Mesendoderm (in vitro differentiated cells): ENCODE measurements at regions not wholly inside any gene's neighbourhood (a gene's known extent, or its start where the extent isn't known, plus 50 kb on each side); places are given as distances from the start of the nearest gene placed in this dataset.

Experiments
- DNase-seq: peaks from one replicate; pipeline ENCODE4 v3.0.0; 2013
- H2AK5ac ChIP-seq: 2 replicates; pipeline ENCODE4 v1.6.1; 2013; ENCODE audit warnings: low read length, inconsistent platforms
- H2BK120ac ChIP-seq: 2 replicates; pipeline ENCODE4 v1.6.1; 2013; ENCODE audit warnings: low read depth, mild to moderate bottlenecking, low read length, moderate library complexity, mixed read lengths
- H2BK15ac ChIP-seq: replicated peaks from 2 replicates; pipeline ENCODE4 v1.6.1; 2013; ENCODE audit warnings: low read depth, mild to moderate bottlenecking, moderate library complexity
- H2BK5ac ChIP-seq: 2 replicates; pipeline ENCODE4 v1.6.1; 2013; ENCODE audit warnings: low read length, inconsistent platforms
- H3K18ac ChIP-seq: 2 replicates; pipeline ENCODE4 v1.6.1; 2013; ENCODE audit warnings: mild to moderate bottlenecking, low read length, mixed read lengths
- H3K23ac ChIP-seq: one replicate; pipeline ENCODE4 v1.6.1; 2013; ENCODE audit warnings: low read length
- H3K27ac ChIP-seq: 2 replicates; pipeline ENCODE4 v1.5.1; 2013; ENCODE audit warnings: low read depth, mild to moderate bottlenecking, inconsistent platforms, low read length, moderate library complexity
- H3K27me3 ChIP-seq: 2 replicates; pipeline ENCODE4 v1.6.1; 2013; ENCODE audit warnings: low read length, control low read depth, mild to moderate bottlenecking, inconsistent platforms; ENCODE audit not compliant: insufficient read depth, poor library complexity
- H3K36me3 ChIP-seq: 2 replicates; pipeline ENCODE4 v1.6.1; 2013; ENCODE audit warnings: low read length, inconsistent platforms; ENCODE audit not compliant: control insufficient read depth, insufficient read depth
- H3K4ac ChIP-seq: one replicate; pipeline ENCODE4 v1.6.1; 2013; ENCODE audit warnings: low read depth, mild to moderate bottlenecking, low read length, moderate library complexity
- H3K4me1 ChIP-seq: 2 replicates; pipeline ENCODE4 v1.6.1; 2013; ENCODE audit warnings: low read depth, low read length, inconsistent platforms; ENCODE audit not compliant: control insufficient read depth
- H3K4me2 ChIP-seq: 2 replicates; pipeline ENCODE4 v1.6.1; 2013; ENCODE audit warnings: low read length
- H3K4me3 ChIP-seq: 2 replicates; pipeline ENCODE4 v1.5.1; 2013; ENCODE audit warnings: mild to moderate bottlenecking, low read length
- H3K56ac ChIP-seq: one replicate; pipeline ENCODE4 v1.6.1; 2013; ENCODE audit warnings: low read length
- H3K79me1 ChIP-seq: 2 replicates; pipeline ENCODE4 v1.6.1; 2013; ENCODE audit warnings: low read length, inconsistent platforms
- H3K79me2 ChIP-seq: 2 replicates; pipeline ENCODE4 v1.6.1; 2013; ENCODE audit warnings: mild to moderate bottlenecking, low read length; ENCODE audit not compliant: control insufficient read depth, insufficient read depth
- H3K9ac ChIP-seq: 2 replicates; pipeline ENCODE4 v1.6.1; 2013; ENCODE audit warnings: low read length, inconsistent platforms
- H4K5ac ChIP-seq: one replicate; pipeline ENCODE4 v1.6.1; 2013; ENCODE audit warnings: low read length
- H4K8ac ChIP-seq: one replicate; pipeline ENCODE4 v1.6.1; 2013; ENCODE audit warnings: low read depth, mild to moderate bottlenecking, control low read depth, low read length, moderate library complexity
- WGBS: extraction: QIAGEN DNeasy Blood & Tissue Kit; methylation state at CpG from one replicate; pipeline ENCODE4 v1.1.7; 2013; ENCODE audit warnings: low lambda C conversion rate, missing lambda C conversion rate; ENCODE audit not compliant: insufficient coverage; ENCODE audit errors: extremely low coverage; 5-methylcytosine and 5-hydroxymethylcytosine counted together

DNA sequence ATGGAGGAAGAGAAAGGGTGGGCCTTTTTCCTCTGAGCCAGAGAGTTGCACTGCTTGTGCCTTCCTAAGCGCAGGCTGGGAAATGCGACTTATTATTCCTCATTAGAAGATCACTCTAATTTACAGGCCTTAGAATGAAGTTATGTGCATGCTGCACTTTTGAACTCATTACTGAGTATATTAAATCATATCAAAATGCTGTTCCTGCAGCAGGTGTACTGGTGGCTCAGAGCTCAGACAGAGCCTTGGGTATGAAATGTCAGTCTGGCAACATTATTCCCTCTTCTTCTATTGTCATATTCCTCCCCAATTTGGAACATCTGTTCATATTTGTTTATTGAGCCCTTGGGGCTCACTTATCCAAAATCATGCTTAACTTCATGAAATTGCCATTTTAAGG lies 85.5 kb downstream of the ADCYAP1 start:
- Histone ChIP-seq H3K9ac (no peak overlapping the region), H3K36me3 (no peaks in the 10 kb centered on the region), H3K4me2 (no peak overlapping the region), H2BK120ac (no peak overlapping the region), H3K27me3 (no peaks in the 10 kb centered on the region), H4K8ac (no peak overlapping the region), H4K5ac (no peak overlapping the region), H3K23ac (no peak overlapping the region), H3K79me2 (no peaks in the 10 kb centered on the region), H3K18ac (no peak overlapping the region), H3K4ac (no peak overlapping the region), H3K27ac (no peak overlapping the region), H2BK5ac (no peak overlapping the region), H3K4me3 (no peak overlapping the region), H3K79me1 (no peaks in the 10 kb centered on the region), H3K56ac (no peak overlapping the region), H3K4me1 (peaks cover 2% of the 10 kb centered on the region), H2AK5ac (no peak overlapping the region), H2BK15ac (no peak overlapping the region)
- WGBS = no CpG with 5 or more reads among the region's 2 CpGs
- DNase-seq = no peak

- Histone ChIP-seq H3K27me3 (no peaks in the 10 kb centered on the region), H2AK5ac (no peak overlapping the region), H4K5ac (no peak overlapping the region), H3K4me1 (no peaks in the 10 kb centered on the region), H4K8ac (no peak overlapping the region), H2BK15ac (no peak overlapping the region), H3K18ac (no peak overlapping the region), H3K27ac (no peak overlapping the region), H3K4me3 (no peak overlapping the region), H3K4ac (no peak overlapping the region), H3K79me1 (no peaks in the 10 kb centered on the region), H3K56ac (no peak overlapping the region), H2BK5ac (no peak overlapping the region), H3K36me3 (no peaks in the 10 kb centered on the region), H3K79me2 (no peaks in the 10 kb centered on the region), H3K9ac (no peak overlapping the region), H3K4me2 (no peak overlapping the region), H2BK120ac (no peak overlapping the region), H3K23ac (no peak overlapping the region)
- DNase-seq = no peak
- WGBS = no CpG with 5 or more reads among the region's 2 CpGs
These were observed 86.8 kb downstream of the ADCYAP1 start for GRCh38 chr18:991441-991840.

DNA sequence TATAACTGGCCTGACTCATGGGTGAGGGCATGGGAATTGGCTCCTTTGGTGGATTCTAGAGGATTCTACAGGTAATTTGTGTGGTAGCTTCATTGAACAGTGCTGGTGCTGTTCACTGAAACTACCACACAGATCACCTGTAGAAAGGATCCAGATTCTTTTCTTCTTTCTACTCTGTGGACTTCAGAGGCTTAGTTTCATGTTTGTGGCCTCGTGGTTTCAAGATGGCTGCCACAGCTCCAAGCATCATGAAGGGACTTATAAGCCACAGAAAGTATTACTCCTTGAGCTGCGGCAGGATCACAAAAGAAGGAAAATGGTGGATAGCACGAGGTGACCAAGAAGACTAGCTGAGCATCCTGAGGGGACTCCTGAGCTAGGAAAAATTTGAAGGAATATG lies 88.9 kb downstream of the ADCYAP1 start:
- Histone ChIP-seq H2BK120ac (no peak overlapping the region), H3K79me1 (no peaks in the 10 kb centered on the region), H2AK5ac (no peak overlapping the region), H3K18ac (no peak overlapping the region), H3K79me2 (no peaks in the 10 kb centered on the region), H3K4ac (no peak overlapping the region), H3K4me2 (no peak overlapping the region), H3K36me3 (no peaks in the 10 kb centered on the region), H2BK15ac (no peak overlapping the region), H3K23ac (no peak overlapping the region), H3K4me3 (no peak overlapping the region), H3K27me3 (no peaks in the 10 kb centered on the region), H3K56ac (no peak overlapping the region), H3K9ac (no peak overlapping the region), H2BK5ac (no peak overlapping the region), H4K5ac (no peak overlapping the region), H3K27ac (no peak overlapping the region), H4K8ac (no peak overlapping the region), H3K4me1 (no peaks in the 10 kb centered on the region)
- no CpG with 5 or more reads among the region's 3 CpGs for WGBS
- DNase-seq = no peak

GRCh38 chr18:995629-996028 lies 91.0 kb downstream of the ADCYAP1 start:
- WGBS = no CpG with 5 or more reads among the region's 2 CpGs
- H3K27me3 ChIP-seq = no peaks in the 10 kb centered on the region
- H4K5ac ChIP-seq = no peak overlapping the region
- no peak overlapping the region for H2BK15ac ChIP-seq
- H3K79me1 ChIP-seq = no peaks in the 10 kb centered on the region
- no peak overlapping the region for H2BK120ac ChIP-seq
- no peak overlapping the region for H3K18ac ChIP-seq
- no peak overlapping the region for H3K4ac ChIP-seq
- DNase-seq = no peak
- no peak overlapping the region for H2AK5ac ChIP-seq
- H3K9ac ChIP-seq = no peak overlapping the region
- no peaks in the 10 kb centered on the region for H3K4me1 ChIP-seq
- no peak overlapping the region for H4K8ac ChIP-seq
- no peak overlapping the region for H3K23ac ChIP-seq
- H3K79me2 ChIP-seq = no peaks in the 10 kb centered on the region
- no peak overlapping the region for H2BK5ac ChIP-seq
- H3K4me3 ChIP-seq = no peak overlapping the region
- H3K27ac ChIP-seq = no peak overlapping the region
- no peak overlapping the region for H3K4me2 ChIP-seq
- H3K56ac ChIP-seq = no peak overlapping the region
- H3K36me3 ChIP-seq = no peaks in the 10 kb centered on the region

DNA sequence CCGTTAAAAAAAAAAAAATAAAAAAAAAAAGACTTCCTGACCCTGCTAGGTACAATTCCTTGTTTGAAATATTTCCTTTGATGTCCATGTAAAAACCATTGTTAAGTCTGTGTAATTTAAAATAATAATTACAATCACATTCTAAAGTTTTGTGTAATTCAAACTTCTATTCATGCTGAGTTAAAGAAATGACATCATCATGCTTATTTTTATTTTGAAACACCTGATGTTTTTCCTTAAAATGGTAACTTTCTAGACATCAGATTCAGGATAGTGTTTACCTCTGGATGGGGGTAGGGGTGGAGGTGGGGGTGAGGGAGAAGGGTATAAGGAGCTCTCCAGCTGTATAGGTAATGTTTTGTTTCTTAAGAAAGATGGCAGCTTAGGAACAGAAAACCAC lies 92.8 kb downstream of the ADCYAP1 start:
- no peak overlapping the region for H3K4me3 ChIP-seq
- no CpG with 5 or more reads among the region's 1 CpG for WGBS

DNA sequence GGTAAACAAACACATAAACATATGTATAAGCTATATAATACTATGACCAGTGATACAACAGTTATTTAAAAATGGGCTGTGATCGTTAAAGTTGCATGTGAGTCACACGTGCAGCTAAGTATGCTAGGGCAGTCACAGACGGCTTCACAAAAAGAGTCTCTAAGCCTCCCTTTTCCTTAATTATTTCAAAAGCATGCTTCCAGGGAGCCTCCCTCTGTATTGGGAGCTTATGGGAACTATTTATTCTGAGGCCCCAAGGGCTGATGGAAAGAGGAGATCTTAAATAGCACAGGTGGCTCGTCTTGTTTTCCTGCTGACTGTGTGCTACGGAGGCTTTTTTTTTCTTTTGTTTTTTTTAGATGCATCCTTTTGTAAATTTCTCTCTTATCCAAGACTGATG lies 94.3 kb downstream of the ADCYAP1 start:
- Histone ChIP-seq H3K79me1 (no peaks in the 10 kb centered on the region), H2BK5ac (no peak overlapping the region), H3K9ac (no peak overlapping the region), H3K23ac (no peak overlapping the region), H3K27ac (no peak overlapping the region), H2AK5ac (no peak overlapping the region), H4K8ac (no peak overlapping the region), H3K18ac (no peak overlapping the region), H2BK120ac (no peak overlapping the region), H3K79me2 (no peaks in the 10 kb centered on the region), H3K56ac (no peak overlapping the region), H3K4me1 (no peaks in the 10 kb centered on the region), H3K36me3 (no peaks in the 10 kb centered on the region), H2BK15ac (no peak overlapping the region), H3K27me3 (no peaks in the 10 kb centered on the region), H3K4ac (no peak overlapping the region), H3K4me3 (no peak overlapping the region), H3K4me2 (no peak overlapping the region), H4K5ac (no peak overlapping the region)
- WGBS = no CpG with 5 or more reads among the region's 5 CpGs
- DNase-seq = peak; percentile 36

More for the DNA sequence above, 92.8 kb downstream of the ADCYAP1 start:
- Histone ChIP-seq H4K8ac (no peak overlapping the region), H3K27ac (no peak overlapping the region), H3K56ac (no peak overlapping the region), H2BK15ac (no peak overlapping the region), H2BK5ac (no peak overlapping the region), H3K79me2 (no peaks in the 10 kb centered on the region), H2BK120ac (no peak overlapping the region), H2AK5ac (no peak overlapping the region), H3K27me3 (no peaks in the 10 kb centered on the region), H3K4me2 (no peak overlapping the region), H3K9ac (no peak overlapping the region), H3K4me1 (no peaks in the 10 kb centered on the region), H4K5ac (no peak overlapping the region), H3K79me1 (no peaks in the 10 kb centered on the region), H3K23ac (no peak overlapping the region), H3K4ac (no peak overlapping the region), H3K36me3 (no peaks in the 10 kb centered on the region), H3K18ac (no peak overlapping the region)
- no peak for DNase-seq
